NCI-H1694 (cell line): ENCODE measurements at regions not wholly inside any gene's neighbourhood (a gene's known extent, or its start where the extent isn't known, plus 50 kb on each side); places are given as distances from the start of the nearest gene placed in this dataset.

Experiments
- DNase-seq: peaks from one replicate; lab custom pipeline; 2025; lab: John Stamatoyannopoulos, UW

DNA sequence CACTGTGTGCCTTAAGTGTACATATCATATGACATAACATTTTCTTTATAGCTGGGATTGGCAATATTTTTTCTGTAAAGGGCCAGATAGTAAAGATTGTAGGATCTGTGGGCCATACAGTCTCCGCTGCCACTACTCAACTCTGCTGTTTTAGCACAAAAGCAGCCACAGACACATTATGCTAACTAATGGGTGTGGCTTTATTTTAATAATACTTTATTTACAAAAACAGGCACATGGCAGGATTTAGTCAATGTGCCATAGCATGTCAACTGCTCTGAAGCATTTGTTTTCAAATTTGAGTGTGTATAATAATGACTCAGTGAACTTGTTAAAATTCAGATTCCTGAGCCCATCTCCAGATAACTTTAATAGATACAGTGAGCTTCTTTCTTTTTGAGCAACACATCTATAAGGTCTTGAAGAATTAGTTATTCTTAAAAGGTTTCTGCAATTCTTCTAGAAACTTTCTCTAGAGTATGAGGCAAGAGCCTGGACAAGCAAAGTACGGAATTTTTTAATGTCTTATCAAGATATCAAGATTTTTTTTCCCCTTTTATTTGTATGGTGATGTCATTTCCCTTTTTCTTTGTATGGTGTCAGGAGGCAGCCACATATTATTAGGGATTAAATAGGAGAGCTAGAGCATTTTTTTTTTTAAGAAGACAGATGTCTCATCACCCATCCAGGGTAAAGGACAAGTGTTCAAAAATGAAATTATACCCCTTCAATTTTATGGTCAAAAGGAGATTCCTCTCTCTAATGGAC is 518.3 kb downstream of the DHX35 start:
- DNase-seq: no peak

DNA sequence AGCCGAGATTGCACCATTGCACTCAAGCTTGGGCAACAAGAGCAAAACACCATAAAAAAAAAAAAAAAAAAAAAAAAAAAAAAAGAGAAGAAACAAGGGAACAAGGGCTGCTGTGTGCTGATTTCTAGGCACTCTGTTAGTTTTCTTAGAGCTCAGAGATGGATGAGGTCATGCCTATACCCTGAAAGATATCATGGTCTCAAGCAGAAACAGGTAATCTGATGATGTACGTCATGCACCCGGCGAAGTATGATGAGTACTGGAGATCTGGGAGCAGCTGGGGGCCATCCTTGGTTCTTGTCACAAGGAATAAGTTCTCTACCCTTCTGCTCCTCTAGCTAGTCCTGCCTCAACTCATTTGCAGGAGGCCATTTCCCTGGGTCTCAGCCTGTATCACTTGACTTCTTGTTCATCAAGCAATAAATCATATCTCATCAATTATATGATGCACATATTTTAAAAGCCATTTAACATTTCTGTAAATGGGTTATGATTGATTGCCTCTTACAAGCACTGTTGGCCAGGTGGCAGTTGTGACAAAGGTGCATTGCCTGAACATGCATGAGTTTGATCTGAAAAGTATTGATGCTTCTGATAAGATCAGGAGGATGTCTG is 517.2 kb downstream of the DHX35 start:
- DNase-seq: no peak

DNA sequence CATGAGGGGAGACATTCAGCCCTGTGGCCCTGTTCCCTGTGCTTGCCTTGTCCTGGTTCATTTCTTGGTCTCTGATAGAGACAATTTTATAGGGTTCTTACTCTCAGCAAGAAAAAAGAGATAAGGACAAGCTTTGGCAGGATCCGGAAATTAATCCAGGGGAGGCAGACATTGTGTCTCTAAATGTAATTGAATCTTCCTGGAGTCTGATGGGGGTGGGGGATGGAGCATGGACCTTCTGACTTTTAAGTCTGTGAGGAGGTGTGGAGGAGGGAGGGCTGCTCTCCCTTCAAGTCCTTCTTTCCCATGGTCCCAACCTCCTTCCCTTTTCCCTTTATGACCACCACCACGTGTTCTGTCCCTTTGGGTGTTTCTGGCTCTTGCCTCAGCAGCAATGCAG is 512.7 kb downstream of the DHX35 start:
- DNase-seq: no peak

DNA sequence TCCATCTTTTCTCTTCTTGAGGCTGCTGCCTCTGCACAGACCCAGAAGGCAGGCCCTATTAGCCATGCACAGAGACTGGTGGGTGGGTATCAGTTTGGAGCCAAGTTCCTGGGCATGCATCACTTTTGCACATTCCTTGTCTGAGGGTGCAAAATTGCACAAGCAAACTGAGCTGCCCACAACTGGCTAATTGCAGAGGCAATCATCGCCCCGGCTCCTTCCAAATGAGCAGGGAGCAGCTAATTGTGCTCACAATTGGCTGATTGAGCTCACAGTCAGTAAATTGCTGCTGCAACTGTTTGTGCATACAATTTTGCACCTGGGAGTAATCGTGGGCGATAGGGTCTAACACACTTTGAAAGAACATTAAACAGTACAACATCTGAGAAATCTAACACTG is 511.4 kb downstream of the DHX35 start:
- no peak for DNase-seq

DNA sequence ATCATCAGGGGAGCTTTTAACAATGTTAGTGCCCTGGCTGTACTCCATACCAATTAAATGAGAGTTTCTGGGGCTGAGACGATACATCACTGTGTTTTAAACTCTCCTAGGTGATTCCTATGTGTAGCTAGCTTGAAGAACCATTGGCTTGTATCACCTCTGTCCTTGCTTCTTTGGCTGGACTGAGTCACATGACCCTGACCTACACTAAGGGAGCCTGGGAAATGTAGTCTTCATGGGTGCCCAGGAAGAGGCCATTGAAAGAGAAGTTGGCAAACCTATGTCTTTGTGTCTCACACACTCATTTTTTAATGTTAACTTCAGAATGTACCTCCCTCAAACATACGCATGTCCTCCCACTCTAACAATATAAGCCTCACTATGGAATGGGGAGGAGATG is 506.6 kb downstream of the DHX35 start:
- DNase-seq: no peak

DNA sequence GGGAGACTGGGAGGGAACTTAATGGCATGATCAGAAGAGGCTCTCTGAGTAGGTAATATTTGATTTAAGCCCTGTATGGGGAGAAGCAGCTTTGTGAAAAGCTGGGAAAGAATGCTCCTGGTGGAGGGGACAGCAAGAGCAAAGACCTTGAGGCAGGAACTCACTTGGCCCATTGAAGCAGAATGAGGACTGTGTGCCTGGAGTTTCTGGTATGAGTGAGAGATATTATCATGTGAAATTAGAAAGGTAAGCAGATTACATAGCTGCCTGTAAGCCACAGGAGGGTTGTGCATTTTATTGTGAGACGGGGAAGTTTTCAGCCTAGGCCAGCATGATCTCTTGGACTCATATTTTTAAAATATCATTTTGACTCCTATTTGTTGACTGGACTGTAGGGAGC is 502.1 kb downstream of the DHX35 start:
- DNase-seq: no peak

DNA sequence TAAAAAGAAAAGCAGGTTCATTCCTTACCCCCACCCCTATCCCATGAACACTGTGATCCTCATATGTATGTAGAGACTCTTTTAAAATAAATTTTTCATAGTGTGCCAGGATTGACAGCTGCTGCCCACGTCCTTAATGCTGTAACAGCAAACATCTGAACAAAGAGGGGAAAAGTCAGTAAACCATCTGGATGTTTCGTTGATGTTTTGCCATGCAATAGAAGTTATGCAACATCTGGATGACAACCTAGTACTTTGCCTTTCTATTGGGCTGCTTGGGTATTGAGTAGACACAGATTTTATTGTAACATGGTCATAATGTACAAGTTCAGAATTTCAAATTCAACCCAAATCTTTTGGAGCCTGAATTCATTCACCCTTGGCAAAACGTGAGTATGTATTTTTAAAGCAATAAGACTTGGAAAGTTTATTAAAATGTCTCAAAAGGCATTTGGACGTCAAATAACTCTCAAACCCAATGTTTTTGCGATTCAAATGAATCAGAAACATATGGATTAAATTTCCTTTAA is 500.3 kb downstream of the DHX35 start:
- no peak for DNase-seq

DNA sequence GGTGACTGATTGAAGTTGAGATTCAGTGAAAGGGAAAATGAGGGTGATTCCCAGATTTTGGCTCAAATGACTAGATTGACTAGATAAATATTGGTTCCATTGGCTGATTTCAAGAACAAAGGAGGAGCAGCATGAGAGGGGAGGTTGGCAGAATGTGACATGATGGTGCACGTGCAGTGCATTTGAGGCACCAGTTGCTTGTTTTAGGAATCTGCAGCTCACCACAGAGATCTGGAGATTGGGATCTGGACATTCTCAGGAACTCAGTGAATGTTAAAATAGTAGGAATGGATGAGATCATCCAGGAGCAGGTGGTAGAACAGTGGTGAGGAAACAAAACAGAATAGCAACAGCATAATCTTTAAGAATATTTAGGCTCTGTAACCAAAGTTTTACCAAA is 496.3 kb downstream of the DHX35 start:
- no peak for DNase-seq

DNA sequence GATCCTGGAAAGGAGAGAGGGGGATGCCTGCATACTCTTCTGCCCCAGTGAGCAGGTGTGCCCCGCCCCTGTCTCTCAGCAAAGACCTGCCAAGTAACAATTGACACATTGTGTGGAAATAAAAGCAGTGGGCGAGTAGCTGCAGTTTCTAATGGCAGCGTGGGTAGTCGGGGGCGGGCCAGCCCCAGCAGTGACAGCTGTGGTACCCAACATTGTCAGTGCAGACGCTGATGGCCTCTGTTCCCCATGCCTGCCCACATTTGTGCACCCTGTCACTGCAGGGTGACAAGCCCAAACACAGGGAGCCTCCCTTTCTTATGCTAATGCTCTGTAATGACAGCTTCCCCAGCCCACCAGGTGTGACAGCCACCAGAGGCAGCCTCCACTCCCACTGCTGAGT is 491.7 kb downstream of the DHX35 start:
- no peak for DNase-seq

DNA sequence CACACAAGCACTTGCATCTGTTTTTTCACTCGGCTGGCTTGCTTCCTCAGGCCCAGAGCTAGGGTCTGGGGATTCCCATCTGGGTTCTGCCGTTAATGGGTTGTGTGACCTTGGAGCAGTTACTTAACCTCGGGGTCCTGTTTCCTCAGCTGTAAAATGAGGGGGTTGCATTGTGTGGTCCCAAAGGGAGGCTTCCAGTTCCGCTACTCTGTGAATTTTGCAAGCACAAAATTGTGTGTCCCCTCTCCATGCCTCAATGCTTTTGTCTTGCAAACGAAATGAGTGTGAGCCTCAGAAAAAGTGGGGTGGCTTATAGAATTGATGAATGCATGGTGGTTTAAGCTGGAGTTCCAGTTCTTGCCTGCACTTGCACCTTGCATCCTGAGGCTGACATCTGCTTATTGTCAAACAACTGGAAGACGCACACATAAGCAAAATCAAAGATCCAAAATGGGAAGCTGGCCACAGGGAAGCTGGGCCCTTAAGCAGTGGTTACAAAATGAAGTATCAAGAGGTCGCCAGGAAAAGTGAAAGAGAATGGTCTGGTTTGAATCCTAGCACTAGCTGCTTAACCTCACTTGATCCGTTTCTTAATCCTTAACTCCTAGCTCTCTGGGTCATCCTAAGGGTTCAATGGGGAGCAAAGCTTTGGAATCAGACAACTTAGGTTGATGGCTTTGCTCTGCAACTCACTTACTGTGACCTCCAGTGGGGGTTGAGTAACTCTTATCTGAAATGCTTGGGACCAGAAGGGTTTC is 490.6 kb downstream of the DHX35 start:
- no peak for DNase-seq

DNA sequence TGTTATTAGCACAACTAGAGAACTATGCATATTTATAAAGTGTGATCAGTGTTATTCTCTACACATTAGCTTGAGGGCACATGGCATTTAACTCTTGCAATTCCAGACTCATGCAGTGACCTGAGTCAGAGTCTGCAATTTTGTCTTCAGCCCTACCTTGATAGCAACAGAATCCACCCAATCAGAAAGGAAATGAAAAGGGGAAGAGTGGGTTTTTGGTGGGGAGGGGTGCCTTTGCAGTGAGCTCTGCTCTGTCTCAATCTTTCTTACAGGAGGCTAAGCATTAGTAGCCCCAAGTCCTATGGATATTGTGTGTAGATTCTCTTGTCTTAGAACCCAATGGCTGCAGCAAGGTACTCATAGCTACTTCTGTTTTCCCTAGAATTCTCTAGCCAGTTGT is 489.2 kb downstream of the DHX35 start:
- no peak for DNase-seq

DNA sequence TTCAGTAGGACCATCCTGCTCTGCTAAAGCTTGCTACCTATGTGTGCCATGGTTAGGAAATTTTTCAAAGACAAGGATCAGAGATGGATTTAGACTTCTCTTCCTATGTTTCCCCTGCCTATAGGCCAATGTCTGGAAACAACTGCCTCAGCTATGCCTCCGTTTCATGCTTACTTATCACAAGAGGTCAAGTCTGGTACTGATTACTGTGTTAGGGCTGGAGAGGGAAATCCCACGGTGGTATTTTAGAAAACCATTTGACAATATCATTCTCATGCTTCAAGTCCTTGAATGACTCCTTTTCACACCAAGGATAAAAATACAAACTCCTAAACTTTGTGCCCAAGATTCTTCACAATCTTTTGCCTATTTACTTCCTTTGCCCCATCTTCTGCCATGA is 484.3 kb downstream of the DHX35 start:
- no peak for DNase-seq

DNA sequence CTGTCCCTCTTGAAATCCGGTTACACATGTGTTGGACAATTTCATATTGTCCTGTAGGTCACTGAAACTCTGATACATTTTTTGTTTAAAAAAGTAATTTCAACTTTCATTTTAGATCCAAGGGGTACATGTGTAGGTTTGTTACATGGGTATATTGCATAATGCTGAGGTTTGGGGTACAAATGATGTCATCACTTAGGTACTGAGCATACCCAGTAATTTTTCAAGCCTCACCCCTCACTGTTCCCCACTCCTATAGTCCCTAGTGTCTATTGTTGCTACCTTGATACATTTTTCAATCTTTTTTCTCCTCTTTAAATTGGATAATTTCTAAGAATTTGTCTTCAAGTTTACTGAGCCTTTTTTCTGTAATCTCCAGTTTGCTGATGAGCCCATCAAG is 483.0 kb downstream of the DHX35 start:
- no peak for DNase-seq

DNA sequence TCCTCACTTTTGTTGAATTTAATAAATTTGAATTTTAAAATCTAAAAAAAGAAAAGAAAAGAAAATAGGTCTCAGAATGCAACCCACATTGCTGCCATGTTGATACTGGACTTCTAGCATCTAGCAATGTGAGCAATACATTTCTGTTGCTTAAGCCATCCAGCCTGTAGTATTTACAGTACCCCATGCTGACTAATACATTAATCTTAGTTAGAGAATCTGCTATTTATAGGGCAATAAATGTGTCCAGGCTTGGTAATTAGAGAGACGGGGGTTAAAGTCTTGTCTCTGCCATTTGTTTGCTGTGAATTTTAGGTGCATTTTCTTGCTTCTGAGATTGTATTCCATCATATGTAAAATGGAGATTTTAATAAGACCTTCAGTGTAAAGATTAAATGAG is 471.3 kb downstream of the DHX35 start:
- no peak for DNase-seq

DNA sequence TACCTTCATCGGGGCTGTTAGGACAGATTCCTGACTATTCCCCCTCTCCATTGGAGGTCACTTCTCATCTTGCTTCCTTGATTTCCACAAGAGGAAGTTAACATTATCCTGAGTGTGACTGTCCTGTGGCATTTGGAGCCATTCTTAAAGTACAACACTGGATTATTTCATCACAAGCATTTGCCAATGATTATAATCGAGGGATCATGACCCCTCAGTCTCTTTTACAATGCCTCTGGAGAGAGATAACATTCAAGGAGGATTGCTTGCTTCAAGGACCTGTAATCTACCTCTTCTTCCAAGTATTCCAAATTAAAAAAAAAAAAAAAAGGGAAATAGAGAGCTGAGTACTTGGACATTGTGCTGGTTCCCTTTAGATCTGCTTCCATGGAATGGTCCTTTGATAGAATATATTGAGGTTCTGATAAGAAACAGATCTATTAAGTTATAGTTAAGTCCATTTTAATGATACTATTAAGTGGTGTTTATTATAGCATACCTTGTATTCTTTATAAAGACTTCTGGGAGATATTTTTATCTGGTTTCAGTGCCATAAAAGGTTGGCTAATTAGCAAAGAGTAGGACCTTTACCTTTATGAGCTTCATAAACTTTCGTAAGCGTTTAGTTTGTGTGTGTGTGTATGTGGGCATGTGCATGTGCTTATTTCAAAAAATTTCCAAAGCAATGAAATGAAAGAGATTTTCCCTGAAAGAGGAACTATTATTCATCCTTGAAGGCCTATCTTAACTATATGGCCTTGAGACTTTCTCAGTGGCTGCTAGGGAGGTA is 469.1 kb downstream of the DHX35 start:
- no peak for DNase-seq

DNA sequence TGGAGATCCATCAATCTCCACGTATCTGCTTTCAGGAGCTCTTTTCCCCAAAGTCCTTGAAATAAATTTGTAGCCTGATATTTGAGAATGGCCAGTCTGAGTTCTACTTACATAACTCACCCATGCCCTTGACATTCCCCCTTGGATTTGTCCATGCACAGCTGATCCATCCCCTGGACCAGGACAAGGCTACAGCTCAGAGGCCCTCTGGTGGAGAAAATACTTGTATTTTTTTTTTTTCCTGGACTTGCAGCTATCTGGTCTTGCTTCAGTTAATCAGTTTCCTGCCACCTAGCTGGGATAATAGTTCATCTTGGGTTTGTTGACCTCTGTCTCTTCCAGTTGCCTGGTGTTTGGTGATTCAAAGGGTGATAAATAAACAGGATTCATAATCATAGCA is 467.6 kb downstream of the DHX35 start:
- DNase-seq: no peak

DNA sequence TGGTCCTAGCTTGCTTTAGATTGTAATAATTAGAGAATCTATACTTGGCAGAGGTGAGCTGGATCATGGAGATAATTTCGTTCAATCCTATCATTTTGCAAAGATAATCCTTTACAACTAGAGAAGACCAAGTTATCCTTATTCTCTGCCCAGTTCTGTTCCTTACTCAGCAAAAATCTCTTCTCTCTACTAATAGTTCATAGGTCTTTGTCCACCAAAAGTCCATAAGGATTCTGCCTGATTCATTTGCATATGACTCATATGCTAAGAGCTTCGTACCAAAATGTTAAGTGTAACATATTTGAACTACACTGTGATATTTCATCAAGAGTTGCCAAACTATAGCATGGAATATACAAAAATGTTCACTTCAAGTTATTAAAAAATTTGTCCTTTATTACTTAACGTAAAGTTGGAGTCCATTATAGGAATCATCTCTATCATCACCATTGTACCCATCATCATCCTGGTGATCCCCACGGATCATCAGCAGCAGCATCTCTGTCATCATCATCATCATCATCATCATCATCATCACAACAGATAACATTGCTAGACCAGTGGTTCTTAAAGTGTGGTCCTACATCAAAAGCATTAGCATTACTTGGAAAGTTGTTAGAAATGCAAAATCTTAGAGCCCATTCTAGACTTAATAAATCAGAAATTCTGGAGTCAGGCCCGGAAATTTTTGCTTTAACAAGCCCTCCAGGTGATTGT is 463.0 kb downstream of the DHX35 start:
- DNase-seq: no peak

DNA sequence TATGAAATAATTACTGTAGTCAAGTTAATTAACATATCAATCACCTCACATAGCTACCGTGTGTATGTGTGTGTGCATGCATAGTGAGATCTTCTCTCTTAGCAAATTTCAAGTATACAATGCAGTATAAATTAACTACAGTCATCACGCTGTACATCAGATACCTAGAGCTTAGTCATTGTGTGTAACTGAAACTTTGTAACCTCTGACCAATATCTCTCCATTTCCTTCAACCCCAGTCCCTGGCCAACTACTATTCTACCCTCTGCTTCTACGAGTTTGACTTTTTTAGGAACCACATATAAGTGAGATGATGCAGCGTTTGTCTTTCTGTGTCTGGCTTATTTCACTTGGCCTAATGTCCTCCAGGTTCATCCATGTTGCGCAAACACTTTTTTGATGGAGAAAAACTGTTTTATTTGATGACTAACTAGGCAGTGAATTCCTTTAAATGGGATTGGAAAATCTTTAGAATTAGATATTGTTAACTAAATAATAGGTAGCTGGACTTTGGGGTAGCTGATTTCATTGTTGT is 459.5 kb downstream of the DHX35 start:
- no peak for DNase-seq

DNA sequence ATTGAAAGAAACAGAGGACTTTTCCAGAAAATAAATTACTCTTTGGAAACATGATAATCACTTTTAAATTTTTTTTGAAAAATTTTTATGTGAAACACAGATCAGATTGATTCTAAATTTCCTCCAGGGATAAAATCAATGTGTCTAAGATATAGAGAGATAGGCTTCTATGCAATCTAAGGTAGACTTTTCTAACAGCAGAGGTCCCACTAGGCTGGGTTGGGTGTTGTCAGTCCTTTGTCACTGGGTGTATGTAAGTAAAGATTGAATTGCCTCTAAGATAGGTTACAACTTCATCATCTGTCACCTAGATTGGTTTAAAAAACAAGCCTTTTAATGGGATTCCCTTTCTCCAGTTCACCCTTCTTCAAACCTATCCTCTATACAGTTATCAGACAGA is 449.9 kb downstream of the DHX35 start:
- DNase-seq: no peak

DNA sequence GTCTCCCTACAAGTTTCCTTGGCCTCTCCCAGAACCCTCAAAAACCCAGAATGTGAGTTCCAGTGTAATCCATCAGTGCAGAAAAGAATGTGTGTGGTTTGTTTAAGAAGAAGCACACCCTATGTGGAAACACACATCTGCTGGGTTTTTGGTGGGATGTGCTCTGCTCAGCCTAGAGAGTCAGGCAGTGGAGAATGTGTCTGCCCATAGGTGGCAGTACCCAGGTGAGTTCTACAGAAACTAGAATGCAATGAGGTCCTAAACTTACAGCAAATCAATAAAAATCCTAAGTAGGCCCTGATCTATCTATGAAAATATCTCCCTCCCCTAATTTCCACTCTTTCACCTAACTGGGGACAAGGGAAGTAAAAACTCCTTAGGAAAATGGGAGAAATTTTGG is 437.3 kb downstream of the DHX35 start:
- DNase-seq: no peak

DNA sequence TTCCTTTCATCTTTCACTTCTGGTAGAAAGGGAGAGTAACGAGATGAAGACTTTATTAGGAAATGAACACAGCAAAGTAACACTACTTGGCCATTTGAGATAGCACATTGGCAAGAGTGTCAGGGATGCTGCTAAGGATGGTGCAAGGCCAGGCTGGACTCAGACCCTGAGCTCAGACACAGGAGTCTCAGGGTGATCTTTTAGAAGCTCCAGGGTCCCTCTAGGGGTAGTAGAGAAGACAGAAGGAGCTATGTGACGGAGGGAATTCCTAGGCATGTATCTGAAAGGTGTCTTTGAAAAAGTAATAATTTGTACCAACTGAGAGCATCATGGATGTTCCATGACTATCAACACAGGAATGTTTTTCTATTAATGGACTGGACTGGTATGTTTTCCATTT is 436.5 kb downstream of the DHX35 start:
- DNase-seq: no peak
